ENCODE measurements at regions not wholly inside any gene's neighbourhood (a gene's known extent, or its start where the extent isn't known, plus 50 kb on each side); places are given as distances from the start of the nearest gene placed in this dataset.

DNA sequence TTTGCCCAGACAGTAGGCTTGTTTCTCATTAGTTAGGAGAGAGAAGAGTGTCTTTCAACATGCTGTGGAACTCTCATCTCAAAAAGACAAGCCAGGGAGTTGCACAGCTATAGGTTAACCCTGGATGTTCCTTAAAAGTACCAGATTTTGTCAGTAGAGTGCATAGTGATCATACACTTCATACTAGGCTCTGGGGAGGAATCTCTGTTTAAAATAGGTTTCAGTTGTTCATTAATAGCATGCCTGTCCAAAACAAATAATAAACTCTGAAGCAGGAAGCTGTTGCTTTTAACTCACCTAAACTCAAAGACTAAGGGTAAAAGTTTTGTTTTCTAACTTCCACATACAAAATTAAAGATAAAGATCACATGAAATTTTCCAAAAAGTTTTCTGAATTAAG, 1948.4 kb downstream of the C4orf33 start:
- H3K36me3 ChIP-seq, result no peaks in the 10 kb centered on the region
- no peaks in the 10 kb centered on the region for H3K27me3 ChIP-seq (replicated peaks; ENCODE audit: insufficient read depth)
- no peaks in the 10 kb centered on the region for H3K4me1 ChIP-seq (replicated peaks)
- TF ChIP-seq POLR2A (IDR thresholded peaks at IDR 0.05), result no peak
- no peak for TF ChIP-seq POLR2AphosphoS5 (IDR thresholded peaks at IDR 0.05)
- TF ChIP-seq, protein P1, sequence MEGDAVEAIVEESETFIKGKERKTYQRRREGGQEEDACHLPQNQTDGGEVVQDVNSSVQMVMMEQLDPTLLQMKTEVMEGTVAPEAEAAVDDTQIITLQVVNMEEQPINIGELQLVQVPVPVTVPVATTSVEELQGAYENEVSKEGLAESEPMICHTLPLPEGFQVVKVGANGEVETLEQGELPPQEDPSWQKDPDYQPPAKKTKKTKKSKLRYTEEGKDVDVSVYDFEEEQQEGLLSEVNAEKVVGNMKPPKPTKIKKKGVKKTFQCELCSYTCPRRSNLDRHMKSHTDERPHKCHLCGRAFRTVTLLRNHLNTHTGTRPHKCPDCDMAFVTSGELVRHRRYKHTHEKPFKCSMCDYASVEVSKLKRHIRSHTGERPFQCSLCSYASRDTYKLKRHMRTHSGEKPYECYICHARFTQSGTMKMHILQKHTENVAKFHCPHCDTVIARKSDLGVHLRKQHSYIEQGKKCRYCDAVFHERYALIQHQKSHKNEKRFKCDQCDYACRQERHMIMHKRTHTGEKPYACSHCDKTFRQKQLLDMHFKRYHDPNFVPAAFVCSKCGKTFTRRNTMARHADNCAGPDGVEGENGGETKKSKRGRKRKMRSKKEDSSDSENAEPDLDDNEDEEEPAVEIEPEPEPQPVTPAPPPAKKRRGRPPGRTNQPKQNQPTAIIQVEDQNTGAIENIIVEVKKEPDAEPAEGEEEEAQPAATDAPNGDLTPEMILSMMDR (IDR thresholded peaks at IDR 0.05), result no peak
- intact Hi-C loops (cut with DNase I), result no loop called here
- H3K9me3 ChIP-seq, result no peaks in the 10 kb centered on the region
- H3K4me3 ChIP-seq, result no peak overlapping the region
- H3K27ac ChIP-seq, result no peak overlapping the region
- no peak for DNase-seq (ENCODE audit: low spot score)

DNA sequence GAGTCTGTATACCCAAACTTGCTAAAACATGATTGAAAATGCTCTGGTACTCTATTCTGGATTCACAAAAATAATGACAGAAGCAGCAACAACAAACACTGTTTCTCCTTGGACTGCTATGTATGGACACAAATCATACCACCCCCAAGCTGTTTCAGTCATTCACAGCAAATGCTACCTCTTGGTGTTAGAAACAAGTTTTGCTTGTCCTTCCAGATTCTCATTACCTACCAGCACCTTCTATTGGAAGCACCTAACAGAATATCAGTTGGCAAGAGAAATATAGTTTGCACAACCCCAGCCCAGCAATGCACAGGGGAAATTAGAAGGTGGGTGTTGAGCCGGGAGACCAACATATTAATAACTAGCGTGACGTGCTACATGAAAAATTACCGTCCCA, 1950.9 kb downstream of the C4orf33 start:
- Histone ChIP-seq H3K4me1 (replicated peaks) (no peaks in the 10 kb centered on the region), H3K9me3 (no peaks in the 10 kb centered on the region), H3K27me3 (replicated peaks; ENCODE audit: insufficient read depth) (no peaks in the 10 kb centered on the region), H3K36me3 (no peaks in the 10 kb centered on the region), H3K27ac (no peak overlapping the region), H3K4me3 (no peak overlapping the region)
- intact Hi-C loops (cut with DNase I), result no loop called here
- DNase-seq (ENCODE audit: low spot score), result no peak
- 95% methylated on average over 4 of the region's 4 CpGs for WGBS
- TF ChIP-seq, protein P1 (IDR thresholded peaks at IDR 0.05), result no peak
- TF ChIP-seq POLR2AphosphoS5 (IDR thresholded peaks at IDR 0.05), result no peak
- TF ChIP-seq POLR2A (IDR thresholded peaks at IDR 0.05), result no peak

DNA sequence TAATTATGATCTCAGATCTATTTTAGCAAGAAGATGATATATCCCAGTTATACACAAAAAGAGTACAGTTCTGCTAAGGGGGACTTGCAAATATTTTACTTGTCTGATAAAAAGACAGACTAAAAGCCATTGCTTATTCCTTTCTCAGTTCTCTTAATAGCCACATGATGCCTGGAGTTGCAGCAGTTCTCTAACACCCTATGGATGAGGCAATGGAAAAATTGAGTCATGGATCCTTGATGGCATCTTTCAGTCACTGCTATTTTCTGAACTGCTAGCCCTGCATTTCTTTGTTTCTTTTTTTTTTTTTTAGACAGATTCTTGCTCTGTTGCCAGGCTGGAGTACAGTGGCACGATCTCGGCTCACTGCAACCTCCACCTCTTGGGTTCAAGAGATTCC, 1956.7 kb downstream of the C4orf33 start:
- no peak overlapping the region for H3K4me3 ChIP-seq
- 93% methylated on average over 2 of the region's 2 CpGs for WGBS
- no peak for DNase-seq (ENCODE audit: low spot score)
- H3K36me3 ChIP-seq, result no peaks in the 10 kb centered on the region
- TF ChIP-seq POLR2AphosphoS5 (IDR thresholded peaks at IDR 0.05) (no peak), POLR2A (IDR thresholded peaks at IDR 0.05) (no peak)
- TF ChIP-seq, protein P1 (IDR thresholded peaks at IDR 0.05), result no peak
- intact Hi-C loops (cut with DNase I), result no loop called here
- no peaks in the 10 kb centered on the region for H3K27me3 ChIP-seq (replicated peaks; ENCODE audit: insufficient read depth)
- no peaks in the 10 kb centered on the region for H3K9me3 ChIP-seq
- H3K27ac ChIP-seq, result no peak overlapping the region
- H3K4me1 ChIP-seq (replicated peaks), result no peaks in the 10 kb centered on the region

DNA sequence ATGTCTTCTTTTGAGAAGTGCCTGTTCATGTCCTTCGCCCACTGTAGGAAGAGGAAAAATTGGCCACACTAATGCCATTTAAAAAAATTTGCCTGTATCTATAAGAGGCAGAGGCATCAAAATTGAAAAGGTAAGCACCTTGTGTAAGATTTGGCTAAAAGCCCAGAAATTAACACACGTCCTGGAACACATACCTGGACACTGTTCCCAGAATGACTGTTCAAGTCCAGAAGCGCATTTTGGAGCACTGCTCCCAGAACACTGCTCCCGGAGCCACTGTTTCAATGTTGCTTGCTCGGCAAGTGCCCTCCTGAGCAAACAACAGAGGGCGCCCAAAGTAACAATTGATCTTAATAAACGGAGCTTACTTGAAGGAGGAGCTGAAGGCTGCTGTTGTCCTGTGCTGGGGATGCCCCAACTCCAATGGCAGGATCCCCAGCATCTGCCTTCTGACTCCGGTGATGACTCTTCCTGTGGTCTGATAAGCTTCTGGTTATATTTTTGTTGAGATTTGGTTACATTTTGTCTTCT, 1958.6 kb downstream of the C4orf33 start:
- TF ChIP-seq, protein P1 (IDR thresholded peaks at IDR 0.05), result no peak
- TF ChIP-seq POLR2AphosphoS5 (IDR thresholded peaks at IDR 0.05) (no peak), POLR2A (IDR thresholded peaks at IDR 0.05) (no peak)
- no peaks in the 10 kb centered on the region for H3K9me3 ChIP-seq

DNA sequence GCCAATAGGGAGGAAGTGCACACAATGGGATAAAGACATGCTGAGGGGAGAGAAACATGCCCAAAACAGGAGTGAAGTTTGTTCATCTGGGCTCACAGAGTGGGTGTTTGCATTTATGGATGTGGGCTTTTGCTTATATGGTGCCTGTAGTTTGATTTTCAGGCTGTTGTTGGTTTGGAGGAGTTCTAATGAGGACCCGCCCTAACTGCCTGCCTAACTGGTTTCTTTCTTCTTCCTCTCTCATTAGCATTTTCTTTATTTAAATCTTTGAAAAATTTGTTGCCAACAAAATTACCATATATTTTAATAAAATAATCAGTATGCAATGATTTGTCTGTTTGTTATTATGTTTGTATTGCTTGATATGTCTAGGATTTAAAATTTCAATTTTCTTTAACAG, 1965.8 kb downstream of the C4orf33 start:
- no peaks in the 10 kb centered on the region for H3K36me3 ChIP-seq
- WGBS, result 89% methylated on average over 1 of the region's 1 CpG
- no peaks in the 10 kb centered on the region for H3K27me3 ChIP-seq (replicated peaks; ENCODE audit: insufficient read depth)
- H3K27ac ChIP-seq, result no peak overlapping the region
- H3K9me3 ChIP-seq, result no peaks in the 10 kb centered on the region
- TF ChIP-seq POLR2AphosphoS5 (IDR thresholded peaks at IDR 0.05), result no peak
- TF ChIP-seq, protein P1 (IDR thresholded peaks at IDR 0.05), result no peak
- no peak for DNase-seq (ENCODE audit: low spot score)
- intact Hi-C loops (cut with DNase I), result no loop called here
- H3K4me1 ChIP-seq (replicated peaks), result no peaks in the 10 kb centered on the region
- no peak overlapping the region for H3K4me3 ChIP-seq

More for the DNA sequence above, 1958.6 kb downstream of the C4orf33 start:
- intact Hi-C loops (cut with DNase I), result no loop called here
- Histone ChIP-seq H3K4me1 (replicated peaks) (no peaks in the 10 kb centered on the region), H3K36me3 (no peaks in the 10 kb centered on the region), H3K27ac (no peak overlapping the region), H3K27me3 (replicated peaks; ENCODE audit: insufficient read depth) (no peaks in the 10 kb centered on the region), H3K4me3 (no peak overlapping the region)
- DNase-seq (ENCODE audit: low spot score), result no peak
- 82% methylated on average over 8 of the region's 8 CpGs for WGBS
